BJ (cell line): ENCODE measurements at regions not wholly inside any gene's neighbourhood (a gene's known extent, or its start where the extent isn't known, plus 50 kb on each side); places are given as distances from the start of the nearest gene placed in this dataset.

Experiments
- CTCF ChIA-PET: fragments of 350-600 bp; formaldehyde crosslinking; extraction: SDS; loops from one replicate; lab custom pipeline; 2021; ENCODE audit warnings: antibody characterized with exemption, inconsistent platforms; lab: Yijun Ruan, JAX
- POLR2A ChIA-PET: fragments of 300-600 bp; sonication (Branson Sonifier 250); formaldehyde crosslinking; extraction: SDS; loops from one replicate; lab custom pipeline; 2021; ENCODE audit warnings: antibody characterized with exemption; lab: Charles Lee
- DNase-seq: peaks from one replicate; pipeline ENCODE4 v3.0.0-alpha.2; 2011; ENCODE audit warnings: low read depth
- H3K27me3 ChIP-seq: 2 replicates; pipeline ENCODE4 v1.6.0; 2011; ENCODE audit warnings: low read length; ENCODE audit not compliant: control insufficient read depth, insufficient read depth
- H3K36me3 ChIP-seq: 2 replicates; pipeline ENCODE4 v1.5.1; 2011; ENCODE audit warnings: low read length; ENCODE audit not compliant: control insufficient read depth, insufficient read depth
- H3K4me3 ChIP-seq: 2 replicates; pipeline ENCODE4 v1.5.1; 2011; ENCODE audit warnings: low read depth, mild to moderate bottlenecking, control low read depth, low read length
- TF ChIP-seq, protein P1 (sequence below): IDR thresholded peaks from 2 replicates; pipeline ENCODE4 v1.5.1; 2011; ENCODE audit warnings: low read depth, mild to moderate bottlenecking, control low read depth, inconsistent platforms, low read length, moderate library complexity; ENCODE audit not compliant: insufficient read depth

DNA sequence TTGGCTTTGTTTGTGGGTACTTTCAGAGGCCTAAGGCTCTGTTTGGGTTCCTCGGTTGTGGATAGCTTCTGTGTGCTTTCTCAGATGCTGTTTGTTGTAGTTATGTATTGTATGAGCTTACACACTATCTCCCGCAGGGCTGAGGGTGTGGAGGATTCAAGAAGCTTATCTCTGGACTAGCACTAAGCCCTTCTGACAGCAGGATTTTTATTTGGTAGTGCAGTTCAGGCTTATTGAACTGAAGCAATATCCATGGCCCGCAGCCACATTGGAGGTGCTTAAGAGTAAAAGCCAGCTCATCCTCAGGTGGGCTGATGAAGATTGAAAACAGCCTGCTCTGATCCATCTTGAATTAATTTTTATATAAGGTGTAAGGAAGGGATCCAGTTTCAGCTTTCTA lies 128.2 kb downstream of the RASGEF1B start:
- CTCF ChIA-PET: interaction anchor here (1.5 to 2.5 kb wide), 2 partner anchors 8 to 272 kb away, joined by 4 to 14 read pairs; no protein-coding TSS in a partner anchor
- POLR2A ChIA-PET: no interaction called here

DNA sequence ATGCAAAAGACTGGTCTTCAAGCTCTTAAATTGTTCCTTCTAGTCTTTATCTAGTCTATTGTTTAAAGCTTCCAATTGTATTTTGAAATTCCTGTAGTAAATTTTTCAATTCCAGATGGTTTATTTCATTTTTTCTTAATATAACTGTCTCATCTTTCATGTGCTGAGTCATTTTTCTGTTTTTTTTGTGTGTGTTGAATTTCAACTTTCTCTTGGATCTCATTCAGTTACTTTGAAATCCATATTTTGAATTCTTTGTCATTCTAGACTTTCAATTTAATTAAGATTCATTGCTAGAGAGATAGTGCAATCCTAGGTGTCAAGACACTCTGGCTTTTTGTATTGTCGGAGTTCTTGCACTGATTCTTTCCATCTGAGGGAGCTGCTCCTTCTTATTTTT lies 128.0 kb upstream of the PRKG2 start:
- Histone ChIP-seq H3K27me3 (no peaks in the 10 kb centered on the region), H3K4me3 (no peak overlapping the region), H3K36me3 (no peaks in the 10 kb centered on the region)
- ChIA-PET CTCF (interaction anchor here (2.5 kb wide), 1 partner anchor 9 kb away, joined by 14 read pairs; no protein-coding TSS in a partner anchor), POLR2A (interaction anchor here (0.7 kb wide), 1 partner anchor 267 kb away, joined by 5 read pairs; no protein-coding TSS in a partner anchor)
- DNase-seq: no peak
- TF ChIP-seq, protein P1, sequence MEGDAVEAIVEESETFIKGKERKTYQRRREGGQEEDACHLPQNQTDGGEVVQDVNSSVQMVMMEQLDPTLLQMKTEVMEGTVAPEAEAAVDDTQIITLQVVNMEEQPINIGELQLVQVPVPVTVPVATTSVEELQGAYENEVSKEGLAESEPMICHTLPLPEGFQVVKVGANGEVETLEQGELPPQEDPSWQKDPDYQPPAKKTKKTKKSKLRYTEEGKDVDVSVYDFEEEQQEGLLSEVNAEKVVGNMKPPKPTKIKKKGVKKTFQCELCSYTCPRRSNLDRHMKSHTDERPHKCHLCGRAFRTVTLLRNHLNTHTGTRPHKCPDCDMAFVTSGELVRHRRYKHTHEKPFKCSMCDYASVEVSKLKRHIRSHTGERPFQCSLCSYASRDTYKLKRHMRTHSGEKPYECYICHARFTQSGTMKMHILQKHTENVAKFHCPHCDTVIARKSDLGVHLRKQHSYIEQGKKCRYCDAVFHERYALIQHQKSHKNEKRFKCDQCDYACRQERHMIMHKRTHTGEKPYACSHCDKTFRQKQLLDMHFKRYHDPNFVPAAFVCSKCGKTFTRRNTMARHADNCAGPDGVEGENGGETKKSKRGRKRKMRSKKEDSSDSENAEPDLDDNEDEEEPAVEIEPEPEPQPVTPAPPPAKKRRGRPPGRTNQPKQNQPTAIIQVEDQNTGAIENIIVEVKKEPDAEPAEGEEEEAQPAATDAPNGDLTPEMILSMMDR: no peak

More for the DNA sequence above, 128.2 kb downstream of the RASGEF1B start:
- Histone ChIP-seq H3K27me3 (no peaks in the 10 kb centered on the region), H3K36me3 (no peaks in the 10 kb centered on the region), H3K4me3 (no peak overlapping the region)
- DNase-seq: no peak
- TF ChIP-seq, protein P1: no peak

DNA sequence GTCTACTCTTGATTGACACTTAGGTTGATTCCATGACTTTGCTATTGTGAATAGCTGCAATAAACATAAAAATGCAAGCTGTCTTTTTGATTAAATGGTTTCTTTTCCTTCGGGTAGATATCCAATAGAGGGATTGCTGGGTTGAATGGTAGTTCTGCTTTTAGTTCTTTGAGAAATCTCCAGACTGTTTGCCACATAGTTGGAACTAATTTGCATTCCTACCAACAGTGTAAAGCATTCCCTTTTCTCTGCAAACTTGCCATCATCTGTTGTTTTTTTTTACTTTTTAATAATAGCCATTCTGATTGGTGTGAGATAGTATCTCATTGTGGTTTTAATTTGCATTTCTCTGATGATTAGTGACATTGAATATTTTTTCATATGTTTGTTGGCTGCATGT lies 122.2 kb upstream of the PRKG2 start:
- TF ChIP-seq, protein P1: no peak
- DNase-seq: no peak
- no peaks in the 10 kb centered on the region for H3K36me3 ChIP-seq
- ChIA-PET CTCF (interaction anchor here (1.0 kb wide), 1 partner anchor 14 kb away, joined by 3 read pairs; no protein-coding TSS in a partner anchor), POLR2A (no interaction called here)
- no peaks in the 10 kb centered on the region; the same call in 1 of the 2 replicates for H3K27me3 ChIP-seq
- H3K4me3 ChIP-seq: no peak overlapping the region

DNA sequence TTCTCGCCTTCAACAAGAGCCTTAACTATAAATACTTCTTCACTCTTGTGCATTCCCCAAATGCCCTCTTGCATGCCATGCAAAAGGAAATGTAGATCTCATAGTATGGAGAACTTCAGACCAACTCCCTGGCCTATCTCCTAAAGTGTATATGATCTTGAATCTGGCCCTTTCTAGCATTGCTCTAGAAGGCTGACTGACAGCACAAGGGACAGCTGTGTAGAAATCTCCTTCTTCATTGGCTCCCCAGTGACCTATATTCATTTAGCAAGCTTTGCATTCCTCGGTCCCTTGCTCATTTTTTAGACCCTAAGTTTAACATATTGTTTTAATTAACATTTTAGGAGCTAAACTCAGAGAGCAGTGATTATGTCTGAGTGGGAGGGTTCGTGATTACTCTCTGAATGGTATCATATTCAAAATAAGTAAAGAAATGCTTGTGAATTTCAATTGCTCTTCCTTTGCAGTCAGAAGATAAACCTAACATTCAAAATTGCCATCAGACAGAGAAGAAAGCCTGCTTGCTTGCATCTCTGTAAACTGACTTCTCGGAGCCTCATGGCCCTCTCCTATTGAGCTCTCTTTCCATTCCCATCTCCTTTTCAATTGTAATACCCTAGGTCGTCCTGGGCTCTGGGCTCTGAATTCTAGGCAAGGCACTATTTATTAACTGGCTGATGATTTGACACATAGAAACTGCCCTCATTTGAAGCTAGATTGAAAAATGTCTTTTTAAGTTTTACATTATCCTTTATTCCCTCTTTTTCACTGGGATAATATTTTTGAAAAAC lies 120.3 kb upstream of the PRKG2 start:
- DNase-seq: peak; percentile 33
- no peaks in the 10 kb centered on the region for H3K36me3 ChIP-seq
- TF ChIP-seq, protein P1: no peak
- no peak overlapping the region for H3K4me3 ChIP-seq
- ChIA-PET CTCF (interaction anchor here (1.0 to 2.6 kb wide), 5 partner anchors 13 to 265 kb away, joined by 4 to 10 read pairs (median 5); no protein-coding TSS in a partner anchor), POLR2A (no interaction called here)
- H3K27me3 ChIP-seq: no peaks in the 10 kb centered on the region; the same call in 1 of the 2 replicates

DNA sequence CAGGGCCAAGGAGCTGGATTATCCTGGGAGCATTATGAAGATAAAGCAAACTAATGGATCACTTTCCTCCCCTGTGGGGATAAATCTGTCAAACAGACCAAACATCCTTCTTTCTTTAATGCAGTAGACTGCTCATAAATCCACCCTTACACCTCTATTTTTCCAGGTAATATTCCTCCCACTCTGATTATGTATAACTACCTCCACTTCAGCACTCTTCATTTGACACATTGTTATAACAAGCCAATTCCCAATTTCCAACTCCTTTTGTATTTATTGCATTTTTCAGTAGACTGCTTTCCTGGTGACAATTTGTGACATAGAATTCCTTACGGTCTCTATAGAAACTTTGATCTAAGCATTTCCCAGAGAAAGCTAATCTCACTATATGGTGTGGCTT lies 115.0 kb upstream of the PRKG2 start:
- Histone ChIP-seq H3K36me3 (no peaks in the 10 kb centered on the region), H3K4me3 (no peak overlapping the region), H3K27me3 (no peaks in the 10 kb centered on the region; the same call in 1 of the 2 replicates)
- ChIA-PET POLR2A (no interaction called here), CTCF (no interaction called here)
- TF ChIP-seq, protein P1: no peak
- DNase-seq: no peak
